PC-3 (cell line): ENCODE measurements at regions not wholly inside any gene's neighbourhood (a gene's known extent, or its start where the extent isn't known, plus 50 kb on each side); places are given as distances from the start of the nearest gene placed in this dataset.

ENCODE experiments used
- EZH2 ChIP-seq: fragments of 300-600 bp; sonication (generic); IDR thresholded peaks from one replicate; pipeline ENCODE4 v1.6.1; 2017; ENCODE audit warnings: antibody characterized with exemption, mild to moderate bottlenecking, low read length; ENCODE audit not compliant: unreplicated experiment
- EZH2phosphoT487 ChIP-seq: fragments of 300-600 bp; sonication (generic); IDR thresholded peaks from 2 replicates; pipeline ENCODE4 v1.6.1; 2018; ENCODE audit warnings: mild to moderate bottlenecking, antibody characterized with exemption, low read length, borderline replicate concordance
- TF ChIP-seq, protein P1 (sequence below): fragments of 300-600 bp; sonication (generic); conservative IDR thresholded peaks from 2 replicates; pipeline ENCODE4 v1.5.1; 2017; ENCODE audit warnings: antibody characterized with exemption, low read depth, mild to moderate bottlenecking, low read length

DNA sequence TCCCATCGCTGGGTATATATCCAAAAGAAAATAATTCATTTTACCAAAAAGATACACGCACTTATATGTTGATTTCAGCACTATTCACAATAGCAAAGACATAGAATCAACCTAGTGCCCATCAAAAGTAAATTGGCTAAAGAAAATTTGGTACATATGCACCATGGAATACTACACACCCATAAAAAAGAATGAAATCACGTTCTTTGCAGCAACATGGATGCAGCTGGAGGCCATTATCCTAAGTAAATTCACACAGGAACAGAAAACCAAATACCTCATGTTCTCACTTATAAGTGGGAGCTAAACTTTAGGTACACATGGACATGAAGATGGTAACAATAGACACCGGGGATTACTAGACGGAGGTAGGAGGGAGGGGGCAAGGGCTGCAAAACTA is 50.0 kb upstream of the ZNF644 start:
- TF ChIP-seq, protein P1, sequence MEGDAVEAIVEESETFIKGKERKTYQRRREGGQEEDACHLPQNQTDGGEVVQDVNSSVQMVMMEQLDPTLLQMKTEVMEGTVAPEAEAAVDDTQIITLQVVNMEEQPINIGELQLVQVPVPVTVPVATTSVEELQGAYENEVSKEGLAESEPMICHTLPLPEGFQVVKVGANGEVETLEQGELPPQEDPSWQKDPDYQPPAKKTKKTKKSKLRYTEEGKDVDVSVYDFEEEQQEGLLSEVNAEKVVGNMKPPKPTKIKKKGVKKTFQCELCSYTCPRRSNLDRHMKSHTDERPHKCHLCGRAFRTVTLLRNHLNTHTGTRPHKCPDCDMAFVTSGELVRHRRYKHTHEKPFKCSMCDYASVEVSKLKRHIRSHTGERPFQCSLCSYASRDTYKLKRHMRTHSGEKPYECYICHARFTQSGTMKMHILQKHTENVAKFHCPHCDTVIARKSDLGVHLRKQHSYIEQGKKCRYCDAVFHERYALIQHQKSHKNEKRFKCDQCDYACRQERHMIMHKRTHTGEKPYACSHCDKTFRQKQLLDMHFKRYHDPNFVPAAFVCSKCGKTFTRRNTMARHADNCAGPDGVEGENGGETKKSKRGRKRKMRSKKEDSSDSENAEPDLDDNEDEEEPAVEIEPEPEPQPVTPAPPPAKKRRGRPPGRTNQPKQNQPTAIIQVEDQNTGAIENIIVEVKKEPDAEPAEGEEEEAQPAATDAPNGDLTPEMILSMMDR = no peak
- TF ChIP-seq EZH2 (no peak), EZH2phosphoT487 (no peak)
